PFSK-1 (cell line): ENCODE measurements at regions not wholly inside any gene's neighbourhood (a gene's known extent, or its start where the extent isn't known, plus 50 kb on each side); places are given as distances from the start of the nearest gene placed in this dataset.

Source experiments
- FOXP2 ChIP-seq: optimal IDR thresholded peaks from 2 replicates; pipeline ENCODE3; 2011; ENCODE audit warnings: borderline replicate concordance, control low read depth, inconsistent platforms; ENCODE audit not compliant: insufficient read depth; ENCODE audit errors: extremely low read length, extremely low read depth
- POLR2AphosphoS5 ChIP-seq: IDR thresholded peaks from 2 replicates; pipeline ENCODE4 v1.6.1; 2012; ENCODE audit warnings: low read depth, mild to moderate bottlenecking, control low read depth, low read length, moderate library complexity
- SIN3A ChIP-seq: IDR thresholded peaks from 2 replicates; pipeline ENCODE4 v1.6.1; 2012; ENCODE audit warnings: mild to moderate bottlenecking, low read length, moderate library complexity, borderline replicate concordance; ENCODE audit not compliant: insufficient read depth
- TAF1 ChIP-seq: IDR thresholded peaks from 2 replicates; pipeline ENCODE4 v1.6.1; 2012; ENCODE audit warnings: low read length, control low read depth, borderline replicate concordance; ENCODE audit not compliant: insufficient read depth
- TF ChIP-seq, protein P1 (sequence below), 2 experiments: IDR thresholded peaks; 2 replicates each; pipeline versions ENCODE4 v1.6.1 to v1.8.0; 2011 to 2012; ENCODE audit warnings: low read depth in 2 of 2, low read length in 2 of 2, control low read depth in 1 of 2, inconsistent platforms in 1 of 2, mild to moderate bottlenecking in 1 of 2, moderate library complexity in 1 of 2; ENCODE audit not compliant: insufficient read depth in 1 of 2

DNA sequence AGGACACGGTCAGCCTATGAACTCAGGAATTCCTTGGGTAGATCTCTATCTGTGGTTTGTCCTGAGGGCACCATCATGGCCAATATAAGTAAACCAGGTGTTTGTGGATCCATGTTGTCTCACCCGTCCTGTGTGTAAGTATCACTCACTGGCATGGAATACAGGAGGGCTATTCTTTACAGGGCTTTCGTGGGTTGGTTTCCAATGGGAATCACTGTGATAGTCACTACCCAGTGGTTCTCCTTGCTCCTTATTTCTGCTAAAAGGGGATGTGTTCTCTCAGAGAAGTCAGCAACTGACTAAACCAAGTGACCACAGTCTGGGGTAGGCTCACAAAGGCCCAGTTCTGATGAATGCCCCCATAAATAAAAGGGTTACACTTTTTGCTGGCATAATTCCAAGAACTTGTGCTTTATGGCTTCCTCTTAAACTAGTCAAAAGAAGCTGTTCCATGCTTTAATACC, 236.7 kb upstream of the JADE1 start:
- TF ChIP-seq TAF1: no peak
- TF ChIP-seq SIN3A: no peak
- TF ChIP-seq, protein P1, sequence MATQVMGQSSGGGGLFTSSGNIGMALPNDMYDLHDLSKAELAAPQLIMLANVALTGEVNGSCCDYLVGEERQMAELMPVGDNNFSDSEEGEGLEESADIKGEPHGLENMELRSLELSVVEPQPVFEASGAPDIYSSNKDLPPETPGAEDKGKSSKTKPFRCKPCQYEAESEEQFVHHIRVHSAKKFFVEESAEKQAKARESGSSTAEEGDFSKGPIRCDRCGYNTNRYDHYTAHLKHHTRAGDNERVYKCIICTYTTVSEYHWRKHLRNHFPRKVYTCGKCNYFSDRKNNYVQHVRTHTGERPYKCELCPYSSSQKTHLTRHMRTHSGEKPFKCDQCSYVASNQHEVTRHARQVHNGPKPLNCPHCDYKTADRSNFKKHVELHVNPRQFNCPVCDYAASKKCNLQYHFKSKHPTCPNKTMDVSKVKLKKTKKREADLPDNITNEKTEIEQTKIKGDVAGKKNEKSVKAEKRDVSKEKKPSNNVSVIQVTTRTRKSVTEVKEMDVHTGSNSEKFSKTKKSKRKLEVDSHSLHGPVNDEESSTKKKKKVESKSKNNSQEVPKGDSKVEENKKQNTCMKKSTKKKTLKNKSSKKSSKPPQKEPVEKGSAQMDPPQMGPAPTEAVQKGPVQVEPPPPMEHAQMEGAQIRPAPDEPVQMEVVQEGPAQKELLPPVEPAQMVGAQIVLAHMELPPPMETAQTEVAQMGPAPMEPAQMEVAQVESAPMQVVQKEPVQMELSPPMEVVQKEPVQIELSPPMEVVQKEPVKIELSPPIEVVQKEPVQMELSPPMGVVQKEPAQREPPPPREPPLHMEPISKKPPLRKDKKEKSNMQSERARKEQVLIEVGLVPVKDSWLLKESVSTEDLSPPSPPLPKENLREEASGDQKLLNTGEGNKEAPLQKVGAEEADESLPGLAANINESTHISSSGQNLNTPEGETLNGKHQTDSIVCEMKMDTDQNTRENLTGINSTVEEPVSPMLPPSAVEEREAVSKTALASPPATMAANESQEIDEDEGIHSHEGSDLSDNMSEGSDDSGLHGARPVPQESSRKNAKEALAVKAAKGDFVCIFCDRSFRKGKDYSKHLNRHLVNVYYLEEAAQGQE (IDR thresholded peaks at IDR 0.05; ENCODE audit: insufficient read depth in 1 of 2, low read depth in 2 of 2, low read length in 2 of 2): no peak
- TF ChIP-seq FOXP2: no peak
- TF ChIP-seq POLR2AphosphoS5: no peak

DNA sequence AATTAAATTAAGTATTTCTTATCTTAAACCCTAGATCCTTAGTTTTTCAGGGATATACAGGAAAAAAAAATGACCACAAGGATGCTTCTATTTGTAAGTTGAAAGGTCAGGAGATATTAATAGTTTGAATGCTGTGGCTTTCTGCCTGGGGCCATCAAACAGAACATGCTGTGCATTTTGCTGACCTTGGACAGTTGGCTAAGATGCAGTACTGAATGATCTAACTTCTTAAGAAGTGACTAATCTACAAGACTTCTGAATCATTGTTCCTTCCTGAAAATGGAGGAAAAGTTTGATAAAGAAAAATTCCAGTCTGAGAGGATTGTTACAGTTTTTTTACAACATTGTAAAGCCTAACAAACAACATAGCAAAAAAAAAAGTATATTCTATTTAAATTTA, 237.8 kb upstream of the JADE1 start:
- no peak for TF ChIP-seq POLR2AphosphoS5
- TF ChIP-seq FOXP2: no peak
- TF ChIP-seq SIN3A: no peak
- TF ChIP-seq, protein P1 (IDR thresholded peaks at IDR 0.05; ENCODE audit: insufficient read depth in 1 of 2, low read depth in 2 of 2, low read length in 2 of 2): no peak
- no peak for TF ChIP-seq TAF1

DNA sequence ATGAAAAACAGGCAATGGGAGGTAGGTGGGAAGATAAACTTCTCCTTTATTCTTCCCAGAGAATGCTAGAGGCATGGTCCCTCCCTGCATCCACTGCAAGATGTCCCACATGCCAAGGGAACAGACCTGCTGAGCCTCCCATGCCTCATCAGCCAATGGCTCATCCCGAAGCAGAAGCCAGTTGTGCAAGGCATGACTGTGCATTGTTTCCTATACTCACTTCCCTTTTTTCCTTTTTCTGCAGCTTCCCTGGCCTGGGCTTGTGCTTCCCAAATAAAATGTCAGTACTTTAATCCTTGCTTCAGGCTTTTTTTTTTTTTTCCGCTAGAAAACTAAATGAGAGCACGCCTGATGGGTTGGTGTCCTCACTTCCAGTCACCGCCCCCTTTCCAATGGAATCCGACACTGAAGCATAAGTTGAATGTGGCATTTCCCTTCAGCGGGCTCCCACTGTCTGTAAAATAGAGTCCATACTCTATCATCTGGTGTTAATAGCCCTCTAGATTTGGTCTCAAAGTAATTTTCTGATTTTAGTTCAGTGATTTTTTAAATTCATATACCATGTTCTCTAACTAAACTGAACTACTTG, 239.0 kb upstream of the JADE1 start:
- no peak for TF ChIP-seq SIN3A
- no peak for TF ChIP-seq FOXP2

DNA sequence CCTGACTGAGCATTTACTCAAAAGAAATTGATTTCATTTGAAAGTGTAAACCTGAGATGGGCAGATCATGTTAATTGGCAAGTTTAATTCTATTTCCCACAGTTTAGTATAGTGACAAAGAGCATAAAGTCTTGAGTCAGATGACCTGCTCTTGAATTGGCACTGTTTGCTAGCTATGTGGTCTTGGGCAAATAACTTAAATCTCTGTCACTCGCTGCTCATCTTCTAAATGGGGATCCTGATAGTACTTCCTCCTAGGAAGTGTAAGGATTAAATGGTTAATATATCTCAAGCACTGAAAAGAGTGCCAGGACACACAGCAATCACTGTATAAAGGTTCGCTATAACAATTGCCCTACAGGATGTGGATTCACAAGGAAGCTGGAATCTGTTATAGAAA, 242.8 kb upstream of the JADE1 start:
- TF ChIP-seq SIN3A (no peak), POLR2AphosphoS5 (no peak), FOXP2 (no peak), TAF1 (no peak)
- TF ChIP-seq, protein P1 (IDR thresholded peaks at IDR 0.05; ENCODE audit: insufficient read depth in 1 of 2, low read depth in 2 of 2, low read length in 2 of 2): no peak

DNA sequence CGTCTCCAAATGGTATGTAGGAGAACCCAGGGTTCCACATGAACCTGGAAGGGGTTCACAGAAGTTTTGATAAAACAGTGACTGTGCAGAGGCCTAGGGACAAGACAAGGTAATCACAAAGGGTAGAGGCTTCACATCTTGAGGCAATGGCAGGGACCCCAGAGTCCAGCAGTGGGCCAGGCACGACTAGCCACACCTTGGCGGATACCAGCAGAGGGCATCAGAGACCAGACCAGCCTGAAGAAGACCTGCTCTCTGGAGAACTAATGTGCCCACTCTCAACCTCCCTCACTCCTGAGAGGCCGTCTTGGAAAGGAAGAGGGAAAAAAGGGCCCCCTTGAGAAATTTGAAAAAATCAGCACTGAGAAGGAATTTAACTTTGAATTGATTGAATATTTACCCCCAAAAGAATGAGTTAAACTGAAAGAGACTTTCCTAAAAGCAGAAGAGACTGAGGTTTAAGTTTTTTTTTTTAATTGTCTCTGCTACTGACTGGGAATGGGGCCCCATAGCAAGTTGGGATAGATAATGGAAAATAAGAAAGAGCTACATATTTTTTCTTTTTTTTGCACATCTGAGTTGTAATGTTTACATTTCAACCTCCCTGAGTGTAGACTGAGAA, 243.8 kb upstream of the JADE1 start:
- TF ChIP-seq SIN3A: no peak
- TF ChIP-seq TAF1: no peak
- TF ChIP-seq FOXP2: no peak
- TF ChIP-seq POLR2AphosphoS5: no peak
- TF ChIP-seq, protein P1 (IDR thresholded peaks at IDR 0.05; ENCODE audit: insufficient read depth in 1 of 2, low read depth in 2 of 2, low read length in 2 of 2): no peak
